OCI-LY3 (cell line): ENCODE measurements at regions not wholly inside any gene's neighbourhood (a gene's known extent, or its start where the extent isn't known, plus 50 kb on each side); places are given as distances from the start of the nearest gene placed in this dataset.

Experiments
- H2AFZ ChIP-seq: fragments of 200-600, 300-600 bp; shearing (Covaris generic); 2 replicates; pipeline ENCODE4 v1.6.0; 2014; ENCODE audit warnings: antibody characterized with exemption, low read depth, low read length
- H3K27ac ChIP-seq: fragments of 200-600, 300-600 bp; sonication (generic); 2 replicates; pipeline ENCODE4 v1.5.1; 2014; ENCODE audit warnings: mild to moderate bottlenecking, low read length, moderate library complexity, mixed read lengths
- H3K27me3 ChIP-seq: fragments of 200-600, 300-600 bp; sonication (generic); 2 replicates; pipeline ENCODE4 v1.6.1; 2014; ENCODE audit warnings: low read depth, low read length, mixed read lengths
- H3K36me3 ChIP-seq: fragments of 200-600, 300-600 bp; sonication (generic); replicated peaks from 2 replicates; pipeline ENCODE3; 2014; ENCODE audit warnings: low read depth, low read length, mixed read lengths
- H3K4me1 ChIP-seq: fragments of 300-600, 200-600 bp; sonication (generic); 2 replicates; pipeline ENCODE4 v1.6.1; 2014; ENCODE audit warnings: low read length, mixed read lengths
- H3K4me2 ChIP-seq: fragments of 200-600, 300-600 bp; sonication (generic); 2 replicates; pipeline ENCODE4 v1.6.1; 2014; ENCODE audit warnings: low read length, mixed read lengths
- H3K4me3 ChIP-seq: fragments of 300-600, 200-600 bp; sonication (generic); 2 replicates; pipeline ENCODE4 v1.5.1; 2014; ENCODE audit warnings: antibody characterized with exemption, mild to moderate bottlenecking, low read length, moderate library complexity
- H3K79me2 ChIP-seq: fragments of 300-600, 200-600 bp; shearing (Covaris generic); 2 replicates; pipeline ENCODE4 v1.6.1; 2014; ENCODE audit warnings: mild to moderate bottlenecking, low read length, mixed read lengths
- H3K9ac ChIP-seq: fragments of 300-600, 200-600 bp; shearing (Covaris generic); 2 replicates; pipeline ENCODE4 v1.6.0; 2014; ENCODE audit warnings: mild to moderate bottlenecking, low read length, moderate library complexity
- H3K9me3 ChIP-seq: fragments of 200-600, 300-600 bp; shearing (Covaris generic); 2 replicates; pipeline ENCODE4 v1.6.1; 2014; ENCODE audit warnings: low read length, mixed read lengths; ENCODE audit not compliant: insufficient read depth
- H4K20me1 ChIP-seq: fragments of 200-600, 300-600 bp; sonication (generic); 2 replicates; pipeline ENCODE4 v1.6.1; 2016; ENCODE audit warnings: low read length, mixed read lengths; ENCODE audit not compliant: insufficient read depth
- EZH2phosphoT487 ChIP-seq: fragments of 200-600 bp; shearing (Covaris generic); IDR thresholded peaks from 2 replicates; pipeline ENCODE4 v1.6.1; 2018; ENCODE audit warnings: antibody characterized with exemption, mixed run types, low read depth
- TF ChIP-seq, protein P1 (sequence below): fragments of 200-600, 300-600 bp; sonication (generic); IDR thresholded peaks from 2 replicates; pipeline ENCODE4 v1.5.1; 2014; ENCODE audit warnings: antibody characterized with exemption, low read length, low read depth

DNA sequence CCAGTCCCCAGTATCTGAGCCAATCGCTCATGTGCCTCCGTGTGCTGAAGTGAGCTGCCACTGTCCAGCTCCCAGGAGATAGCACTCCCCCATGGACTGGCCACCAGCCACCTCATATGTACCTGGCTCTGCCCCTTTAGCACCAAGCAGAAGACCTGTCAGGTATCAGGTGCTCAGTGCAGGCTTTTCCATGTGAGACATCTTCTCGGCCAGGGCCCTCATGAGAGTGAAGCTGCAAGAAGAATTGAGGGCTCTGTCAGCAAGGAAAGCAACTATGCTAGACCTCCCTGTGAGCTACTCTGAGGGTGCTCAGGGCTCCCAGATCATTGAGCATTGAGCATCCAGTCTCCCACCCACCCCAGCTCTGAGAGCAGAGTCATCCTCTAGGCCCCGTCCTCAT, 264.2 kb upstream of the ADAMTS16 start:
- Histone ChIP-seq H3K36me3 (no peaks in the 10 kb centered on the region), H3K4me1 (peaks cover 30% of the 10 kb centered on the region), H3K4me3 (no peak overlapping the region), H3K4me2 (no peak overlapping the region), H4K20me1 (no peaks in the 10 kb centered on the region), H3K9ac (no peak overlapping the region), H3K27me3 (no peaks in the 10 kb centered on the region), H3K79me2 (no peaks in the 10 kb centered on the region), H3K9me3 (no peaks in the 10 kb centered on the region), H2AFZ (no peak overlapping the region), H3K27ac (no peak overlapping the region)
- TF ChIP-seq EZH2phosphoT487: no peak
- TF ChIP-seq, protein P1, sequence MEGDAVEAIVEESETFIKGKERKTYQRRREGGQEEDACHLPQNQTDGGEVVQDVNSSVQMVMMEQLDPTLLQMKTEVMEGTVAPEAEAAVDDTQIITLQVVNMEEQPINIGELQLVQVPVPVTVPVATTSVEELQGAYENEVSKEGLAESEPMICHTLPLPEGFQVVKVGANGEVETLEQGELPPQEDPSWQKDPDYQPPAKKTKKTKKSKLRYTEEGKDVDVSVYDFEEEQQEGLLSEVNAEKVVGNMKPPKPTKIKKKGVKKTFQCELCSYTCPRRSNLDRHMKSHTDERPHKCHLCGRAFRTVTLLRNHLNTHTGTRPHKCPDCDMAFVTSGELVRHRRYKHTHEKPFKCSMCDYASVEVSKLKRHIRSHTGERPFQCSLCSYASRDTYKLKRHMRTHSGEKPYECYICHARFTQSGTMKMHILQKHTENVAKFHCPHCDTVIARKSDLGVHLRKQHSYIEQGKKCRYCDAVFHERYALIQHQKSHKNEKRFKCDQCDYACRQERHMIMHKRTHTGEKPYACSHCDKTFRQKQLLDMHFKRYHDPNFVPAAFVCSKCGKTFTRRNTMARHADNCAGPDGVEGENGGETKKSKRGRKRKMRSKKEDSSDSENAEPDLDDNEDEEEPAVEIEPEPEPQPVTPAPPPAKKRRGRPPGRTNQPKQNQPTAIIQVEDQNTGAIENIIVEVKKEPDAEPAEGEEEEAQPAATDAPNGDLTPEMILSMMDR: no peak

DNA sequence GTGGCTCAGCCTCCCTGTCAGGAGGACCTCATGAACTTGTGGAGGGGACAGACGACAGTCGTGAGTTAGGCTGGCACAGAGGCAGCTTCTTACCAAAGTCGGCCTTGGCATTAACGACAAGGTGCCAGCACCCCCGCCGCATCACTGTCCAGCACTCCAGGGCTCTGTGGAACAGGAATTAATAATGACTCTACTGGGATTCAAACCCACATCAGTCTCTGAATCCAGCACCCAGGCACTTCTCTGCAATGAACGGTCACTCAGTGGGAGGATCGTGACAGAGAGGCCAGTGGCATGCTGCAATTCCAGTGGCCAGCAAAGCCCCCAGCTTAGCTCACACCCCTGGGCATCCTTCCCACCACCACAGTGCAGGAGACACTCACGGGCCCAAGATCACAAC, 263.3 kb upstream of the ADAMTS16 start:
- no peak overlapping the region for H3K4me3 ChIP-seq
- H2AFZ ChIP-seq: no peak overlapping the region
- no peak overlapping the region for H3K27ac ChIP-seq
- H3K4me2 ChIP-seq: no peak overlapping the region
- H4K20me1 ChIP-seq: no peaks in the 10 kb centered on the region
- peaks cover 30% of the 10 kb centered on the region for H3K4me1 ChIP-seq
- H3K9ac ChIP-seq: no peak overlapping the region
- no peaks in the 10 kb centered on the region for H3K27me3 ChIP-seq
- no peak for TF ChIP-seq EZH2phosphoT487
- TF ChIP-seq, protein P1: no peak
- no peaks in the 10 kb centered on the region for H3K79me2 ChIP-seq
- H3K36me3 ChIP-seq: no peaks in the 10 kb centered on the region
- H3K9me3 ChIP-seq: no peaks in the 10 kb centered on the region

DNA sequence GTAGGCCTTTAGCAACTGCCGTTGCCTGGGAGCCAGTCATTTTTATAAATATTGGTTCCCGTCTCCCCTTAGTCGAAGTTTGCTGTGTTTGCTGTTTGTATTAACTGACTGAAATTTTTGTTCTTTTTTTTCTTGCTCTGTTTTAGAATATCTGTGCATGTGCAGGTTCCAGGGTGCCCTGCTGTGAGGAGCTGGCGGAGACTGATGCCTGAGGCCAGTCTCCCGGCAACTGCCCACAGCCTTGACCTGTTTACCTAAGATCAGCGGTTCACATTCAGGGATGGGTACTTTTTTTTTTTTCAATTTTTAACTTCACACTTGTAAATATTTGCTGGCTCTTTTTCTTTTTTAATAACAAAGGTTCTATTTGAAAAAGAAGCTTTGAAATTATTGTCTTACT, 262.6 kb upstream of the ADAMTS16 start:
- Histone ChIP-seq H3K27me3 (no peaks in the 10 kb centered on the region), H3K4me1 (peaks cover 30% of the 10 kb centered on the region), H4K20me1 (no peaks in the 10 kb centered on the region), H3K9ac (no peak overlapping the region), H3K79me2 (no peaks in the 10 kb centered on the region), H3K36me3 (no peaks in the 10 kb centered on the region), H3K4me2 (0 out of 2 replicates have a peak overlapping the region, but pooled peaks have one; percentile 63), H3K27ac (no peak overlapping the region), H2AFZ (no peak overlapping the region), H3K9me3 (no peaks in the 10 kb centered on the region), H3K4me3 (no peak overlapping the region)
- TF ChIP-seq, protein P1: no peak
- TF ChIP-seq EZH2phosphoT487: no peak

DNA sequence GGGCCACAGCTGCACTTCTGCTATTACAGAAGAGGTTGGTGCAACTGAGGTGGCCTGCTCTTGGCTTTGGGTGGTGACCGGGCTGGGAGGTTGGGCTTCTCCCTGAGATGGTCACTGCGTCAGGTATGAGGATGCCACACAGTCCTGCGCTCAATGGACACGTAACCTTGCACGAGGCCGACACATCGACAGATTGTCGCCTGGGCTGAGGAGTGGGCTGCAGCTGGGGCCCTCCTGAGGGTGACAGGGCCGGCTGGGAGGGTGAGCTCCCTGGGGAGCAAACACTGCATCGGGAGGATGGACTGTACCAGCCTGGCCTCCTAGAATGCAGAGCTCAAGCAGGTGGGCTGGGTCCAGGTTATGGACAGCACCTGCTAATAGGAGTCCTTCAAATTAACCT, 261.1 kb upstream of the ADAMTS16 start:
- H2AFZ ChIP-seq: no peak overlapping the region
- H3K4me1 ChIP-seq: peaks cover 30% of the 10 kb centered on the region
- 0 out of 2 replicates have a peak overlapping the region, but pooled peaks have one; percentile 20 for H3K9ac ChIP-seq
- H3K36me3 ChIP-seq: no peaks in the 10 kb centered on the region
- H3K4me3 ChIP-seq: no peak overlapping the region
- no peaks in the 10 kb centered on the region for H3K79me2 ChIP-seq
- H3K27me3 ChIP-seq: no peaks in the 10 kb centered on the region
- no peak overlapping the region; the same call in 1 of the 2 replicates for H3K27ac ChIP-seq
- H4K20me1 ChIP-seq: no peaks in the 10 kb centered on the region
- H3K9me3 ChIP-seq: no peaks in the 10 kb centered on the region
- H3K4me2 ChIP-seq: peak overlapping the region; percentile 63; the same call in 1 of the 2 replicates
- TF ChIP-seq EZH2phosphoT487: no peak
- TF ChIP-seq, protein P1: no peak
